Karpas-422 (cell line): ENCODE measurements at regions not wholly inside any gene's neighbourhood (a gene's known extent, or its start where the extent isn't known, plus 50 kb on each side); places are given as distances from the start of the nearest gene placed in this dataset.
A peak's percentile ranks its signal among the peaks of the same experiment; 100 is the strongest.

Source experiments
- DNase-seq: peaks from one replicate; pipeline ENCODE4 v3.0.0-alpha.2; 2015
- H2AFZ ChIP-seq: fragments of 200-600 bp; sonication (generic); 2 replicates; pipeline ENCODE4 v1.6.1; 2014; ENCODE audit warnings: antibody characterized with exemption, low read length, mixed read lengths
- H3K27ac ChIP-seq: fragments of 200-600 bp; sonication (generic); 2 replicates; pipeline ENCODE4 v1.5.1; 2014; ENCODE audit warnings: mild to moderate bottlenecking, low read length, moderate library complexity
- H3K27me3 ChIP-seq: fragments of 200-600 bp; sonication (generic); 2 replicates; pipeline ENCODE4 v1.6.1; 2014; ENCODE audit warnings: low read length, mixed read lengths
- H3K36me3 ChIP-seq: fragments of 200-600 bp; sonication (generic); 2 replicates; pipeline ENCODE4 v1.6.1; 2014; ENCODE audit warnings: low read length, mixed read lengths; ENCODE audit not compliant: insufficient read depth
- H3K4me1 ChIP-seq: fragments of 200-600 bp; sonication (generic); 2 replicates; pipeline ENCODE4 v1.6.1; 2014; ENCODE audit warnings: mild to moderate bottlenecking, low read length, mixed read lengths
- H3K4me2 ChIP-seq: fragments of 200-600 bp; sonication (generic); 2 replicates; pipeline ENCODE4 v1.6.1; 2014; ENCODE audit warnings: low read length, low read depth, mild to moderate bottlenecking; ENCODE audit not compliant: poor library complexity, severe bottlenecking
- H3K4me3 ChIP-seq: fragments of 200-600 bp; sonication (generic); 2 replicates; pipeline ENCODE4 v1.5.1; 2014; ENCODE audit warnings: mild to moderate bottlenecking, antibody characterized with exemption, low read length, mixed read lengths
- H3K79me2 ChIP-seq: fragments of 200-600 bp; sonication (generic); 2 replicates; pipeline ENCODE4 v1.6.1; 2014; ENCODE audit warnings: mild to moderate bottlenecking, low read length, mixed read lengths
- H3K9ac ChIP-seq: fragments of 200-600 bp; sonication (generic); 2 replicates; pipeline ENCODE4 v1.6.0; 2014; ENCODE audit warnings: low read length
- H3K9me2 ChIP-seq: fragments of 200-600 bp; sonication (generic), shearing (Covaris generic); replicated peaks from 2 replicates; pipeline ENCODE4 v1.6.0; 2014; ENCODE audit warnings: mild to moderate bottlenecking, low read length, moderate library complexity; ENCODE audit not compliant: insufficient read depth
- H3K9me3 ChIP-seq: fragments of 300-700, 200-600 bp; sonication (generic); 2 replicates; pipeline ENCODE4 v1.6.1; 2014; ENCODE audit warnings: low read length, mixed read lengths
- H4K20me1 ChIP-seq: fragments of 200-600 bp; sonication (generic); 2 replicates; pipeline ENCODE4 v1.6.1; 2014; ENCODE audit warnings: mild to moderate bottlenecking, antibody characterized with exemption, low read length, low read depth; ENCODE audit not compliant: insufficient read depth

DNA sequence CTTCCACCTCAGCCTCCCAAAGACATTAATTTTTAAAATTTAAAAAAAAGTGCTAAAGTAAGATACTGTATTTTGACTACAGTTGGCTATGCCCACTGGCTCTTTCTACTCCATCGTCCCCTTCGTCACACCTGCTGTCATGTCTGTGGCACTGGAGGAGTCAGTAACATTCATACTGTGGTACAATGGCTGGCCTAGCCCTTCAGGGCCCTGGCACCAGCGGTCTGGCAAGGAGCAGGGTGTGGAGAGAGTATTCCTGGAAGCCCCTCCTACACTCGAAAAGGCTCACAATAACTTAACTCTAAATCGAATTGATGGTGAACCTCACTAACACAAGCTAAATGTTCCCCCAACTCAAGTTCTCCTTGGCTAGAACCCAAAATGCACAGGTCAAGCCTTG is 89.7 kb upstream of the RASGRF1 start:
- H3K9ac ChIP-seq: no peak overlapping the region
- DNase-seq: no peak
- no peaks in the 10 kb centered on the region for H3K79me2 ChIP-seq
- no peak overlapping the region for H3K4me2 ChIP-seq
- H3K27me3 ChIP-seq: no peaks in the 10 kb centered on the region
- H3K9me3 ChIP-seq: no peaks in the 10 kb centered on the region
- no peak overlapping the region for H3K27ac ChIP-seq
- no peak overlapping the region for H3K4me3 ChIP-seq
- no peaks in the 10 kb centered on the region for H3K9me2 ChIP-seq
- H3K4me1 ChIP-seq: peaks cover 27% of the 10 kb centered on the region
- H2AFZ ChIP-seq: no peak overlapping the region
- no peaks in the 10 kb centered on the region for H4K20me1 ChIP-seq
- H3K36me3 ChIP-seq: no peaks in the 10 kb centered on the region

DNA sequence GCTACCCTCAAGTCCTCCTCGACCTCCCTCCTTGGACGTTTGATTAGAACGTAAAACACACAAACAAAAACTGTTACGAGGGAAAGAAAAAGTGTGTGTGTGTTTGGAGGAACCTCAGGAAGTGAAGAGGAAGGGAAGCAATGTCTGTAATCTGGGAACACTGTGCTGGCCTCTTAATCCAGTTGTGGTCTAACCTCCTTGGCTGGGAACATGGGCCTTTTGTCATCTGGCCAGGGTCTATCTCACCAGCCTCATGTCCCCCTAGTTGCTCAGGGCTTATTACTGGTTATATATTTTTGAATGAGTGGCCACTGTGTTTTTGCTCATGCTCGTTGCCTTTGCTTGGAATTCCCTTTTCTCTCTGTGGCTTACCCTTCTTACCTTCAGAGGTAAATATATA is 89.0 kb upstream of the RASGRF1 start:
- H3K9ac ChIP-seq: no peak overlapping the region
- H4K20me1 ChIP-seq: no peaks in the 10 kb centered on the region
- H3K79me2 ChIP-seq: no peaks in the 10 kb centered on the region
- no peaks in the 10 kb centered on the region for H3K36me3 ChIP-seq
- no peak overlapping the region for H2AFZ ChIP-seq
- no peaks in the 10 kb centered on the region for H3K9me2 ChIP-seq
- H3K4me3 ChIP-seq: no peak overlapping the region
- H3K4me2 ChIP-seq: no peak overlapping the region
- H3K4me1 ChIP-seq: peaks cover 22% of the 10 kb centered on the region
- no peaks in the 10 kb centered on the region for H3K9me3 ChIP-seq
- no peak overlapping the region for H3K27ac ChIP-seq
- DNase-seq: no peak
- H3K27me3 ChIP-seq: no peaks in the 10 kb centered on the region

- no peaks in the 10 kb centered on the region for H3K36me3 ChIP-seq
- H3K4me3 ChIP-seq: no peak overlapping the region
- H3K79me2 ChIP-seq: no peaks in the 10 kb centered on the region
- no peaks in the 10 kb centered on the region for H3K9me3 ChIP-seq
- no peaks in the 10 kb centered on the region for H4K20me1 ChIP-seq
- no peak overlapping the region for H3K9ac ChIP-seq
- no peak overlapping the region for H3K4me2 ChIP-seq
- H3K27ac ChIP-seq: no peak overlapping the region
- DNase-seq: no peak
- no peaks in the 10 kb centered on the region for H3K27me3 ChIP-seq
- peaks cover 17% of the 10 kb centered on the region for H3K4me1 ChIP-seq
- no peaks in the 10 kb centered on the region for H3K9me2 ChIP-seq
- no peak overlapping the region for H2AFZ ChIP-seq
Observed at GRCh38 chr15:79179108-79179561, 88.6 kb upstream of the RASGRF1 start.

GRCh38 chr15:79178594-79178993 is 88.0 kb upstream of the RASGRF1 start:
- Histone ChIP-seq H3K9ac (no peak overlapping the region), H3K27ac (no peak overlapping the region)

GRCh38 chr15:79176151-79176550 is 85.6 kb upstream of the RASGRF1 start:
- DNase-seq: no peak
- Histone ChIP-seq H4K20me1 (no peaks in the 10 kb centered on the region), H3K9me3 (no peaks in the 10 kb centered on the region), H3K27ac (no peak overlapping the region), H3K79me2 (no peaks in the 10 kb centered on the region), H3K4me1 (peaks cover 25% of the 10 kb centered on the region), H3K9me2 (no peaks in the 10 kb centered on the region), H2AFZ (no peak overlapping the region), H3K27me3 (no peaks in the 10 kb centered on the region), H3K9ac (no peak overlapping the region), H3K36me3 (no peaks in the 10 kb centered on the region), H3K4me3 (no peak overlapping the region), H3K4me2 (no peak overlapping the region)

More at GRCh38 chr15:79178594-79178993, 88.0 kb upstream of the RASGRF1 start:
- H3K36me3 ChIP-seq: no peaks in the 10 kb centered on the region
- no peaks in the 10 kb centered on the region for H4K20me1 ChIP-seq
- no peaks in the 10 kb centered on the region for H3K9me2 ChIP-seq
- H3K4me3 ChIP-seq: no peak overlapping the region
- no peak overlapping the region for H3K4me2 ChIP-seq
- no peaks in the 10 kb centered on the region for H3K9me3 ChIP-seq
- no peak overlapping the region for H2AFZ ChIP-seq
- H3K79me2 ChIP-seq: no peaks in the 10 kb centered on the region
- DNase-seq: no peak
- no peaks in the 10 kb centered on the region for H3K27me3 ChIP-seq
- peaks cover 15% of the 10 kb centered on the region for H3K4me1 ChIP-seq

GRCh38 chr15:79172801-79173460 is 82.4 kb upstream of the RASGRF1 start:
- DNase-seq: no peak
- H3K4me1 ChIP-seq: peaks cover 44% of the 10 kb centered on the region
- H3K79me2 ChIP-seq: no peaks in the 10 kb centered on the region
- H3K36me3 ChIP-seq: no peaks in the 10 kb centered on the region
- no peak overlapping the region for H3K4me2 ChIP-seq
- H3K9me2 ChIP-seq: no peaks in the 10 kb centered on the region
- H3K4me3 ChIP-seq: no peak overlapping the region
- no peak overlapping the region for H3K9ac ChIP-seq
- no peaks in the 10 kb centered on the region for H4K20me1 ChIP-seq
- no peak overlapping the region for H3K27ac ChIP-seq
- no peaks in the 10 kb centered on the region for H3K9me3 ChIP-seq
- H3K27me3 ChIP-seq: no peaks in the 10 kb centered on the region
- H2AFZ ChIP-seq: no peak overlapping the region

- no peak overlapping the region for H3K4me2 ChIP-seq
- H2AFZ ChIP-seq: 0 out of 2 replicates have a peak overlapping the region, but pooled peaks have one; percentile 72
- H3K9me2 ChIP-seq: no peaks in the 10 kb centered on the region
- no peaks in the 10 kb centered on the region for H3K27me3 ChIP-seq
- H3K9me3 ChIP-seq: no peaks in the 10 kb centered on the region
- no peak overlapping the region for H3K9ac ChIP-seq
- peaks cover 49% of the 10 kb centered on the region for H3K4me1 ChIP-seq
- H3K79me2 ChIP-seq: no peaks in the 10 kb centered on the region
- H4K20me1 ChIP-seq: no peaks in the 10 kb centered on the region
- H3K4me3 ChIP-seq: no peak overlapping the region
- no peaks in the 10 kb centered on the region for H3K36me3 ChIP-seq
- peak; percentile 55 for DNase-seq
- no peak overlapping the region for H3K27ac ChIP-seq
Observed at GRCh38 chr15:79172032-79172481, 81.5 kb upstream of the RASGRF1 start.

- H4K20me1 ChIP-seq: no peaks in the 10 kb centered on the region
- H3K9me2 ChIP-seq: no peaks in the 10 kb centered on the region
- peak overlapping the region; percentile 72 for H2AFZ ChIP-seq
- H3K4me3 ChIP-seq: no peak overlapping the region
- H3K9me3 ChIP-seq: no peaks in the 10 kb centered on the region
- peak overlapping the region; percentile 25 for H3K4me2 ChIP-seq
- H3K4me1 ChIP-seq: peaks cover 55% of the 10 kb centered on the region
- H3K9ac ChIP-seq: no peak overlapping the region
- no peaks in the 10 kb centered on the region for H3K36me3 ChIP-seq
- H3K79me2 ChIP-seq: no peaks in the 10 kb centered on the region
- no peak overlapping the region for H3K27ac ChIP-seq
- DNase-seq: no peak
- no peaks in the 10 kb centered on the region for H3K27me3 ChIP-seq
Observed at GRCh38 chr15:79171320-79172031, 80.9 kb upstream of the RASGRF1 start.
